IMR-90 (cell line): ENCODE measurements at regions not wholly inside any gene's neighbourhood (a gene's known extent, or its start where the extent isn't known, plus 50 kb on each side); places are given as distances from the start of the nearest gene placed in this dataset.

Source experiments
- POLR2A ChIP-seq: IDR thresholded peaks from 2 replicates; pipeline ENCODE4 v1.6.1; 2012; ENCODE audit warnings: mild to moderate bottlenecking, low read depth, low read length
- RAD21 ChIP-seq: IDR thresholded peaks from 2 replicates; pipeline ENCODE4 v1.6.1; 2012; ENCODE audit warnings: low read length, improper control_type of control experiment

GRCh38 chr2:49567811-49568600, 413.7 kb upstream of the FSHR start:
- TF ChIP-seq POLR2A (no peak), RAD21 (no peak)
